ENCODE measurements at regions not wholly inside any gene's neighbourhood (a gene's known extent, or its start where the extent isn't known, plus 50 kb on each side); places are given as distances from the start of the nearest gene placed in this dataset.

DNA sequence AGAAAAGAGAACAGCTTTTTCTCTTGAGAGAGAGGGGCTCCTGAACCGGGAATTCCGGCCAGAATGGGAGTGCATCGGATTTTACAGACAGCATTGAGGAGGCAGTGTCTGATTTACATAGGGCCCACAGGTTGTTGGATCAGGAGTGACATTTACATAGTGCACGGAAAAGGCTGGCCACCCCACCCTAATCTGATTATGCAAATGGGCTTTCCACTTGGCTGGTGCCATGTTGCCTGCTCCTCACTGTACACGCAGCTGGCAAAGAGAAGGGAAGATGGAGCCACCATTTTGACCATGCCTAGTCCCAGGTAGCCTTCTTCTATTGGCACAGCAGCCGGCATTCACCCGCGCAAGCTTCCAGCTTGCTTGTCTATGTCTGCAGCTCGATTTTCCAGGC lies 77.5 kb upstream of the FAM171A1 start:
- Histone ChIP-seq H3K27me3 (ENCODE audit: control insufficient read depth, insufficient read depth, low read length) (no peaks in the 10 kb centered on the region), H3K27ac (ENCODE audit: low read depth, low read length) (no peak overlapping the region), H3K4me1 (ENCODE audit: control insufficient read depth, insufficient read depth, low read length) (peaks cover 16% of the 10 kb centered on the region; the same call in 1 of the 2 replicates), H3K36me3 (ENCODE audit: control insufficient read depth, insufficient read depth, low read length) (no peaks in the 10 kb centered on the region), H3K9ac (ENCODE audit: low read length) (no peak overlapping the region), H3K9me3 (ENCODE audit: control insufficient read depth, insufficient read depth, low read depth, low read length) (no peaks in the 10 kb centered on the region), H3K4me3 (ENCODE audit: low read depth, low read length) (no peak overlapping the region)

DNA sequence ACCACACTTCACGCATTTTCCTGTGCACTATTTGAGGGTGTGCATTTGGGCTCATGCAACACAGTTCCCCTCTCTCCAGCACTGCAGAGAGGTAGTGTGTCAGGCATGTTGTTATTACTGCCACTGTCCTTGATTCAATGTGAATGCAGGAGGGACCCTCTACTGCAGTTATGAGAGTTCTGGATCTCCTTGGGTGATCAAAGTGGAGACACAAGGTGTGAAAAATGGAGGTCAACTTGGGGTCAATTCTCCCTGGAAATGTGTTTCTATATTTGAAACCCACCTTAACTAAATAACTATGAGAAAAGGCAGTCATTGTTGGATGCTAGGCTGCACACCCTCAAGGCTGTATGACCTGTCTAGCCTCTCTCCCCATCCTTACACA lies 73.9 kb upstream of the FAM171A1 start:
- no peaks in the 10 kb centered on the region for H3K9me3 ChIP-seq (ENCODE audit: control insufficient read depth, insufficient read depth, low read depth, low read length)
- no peak overlapping the region for H3K4me3 ChIP-seq (ENCODE audit: low read depth, low read length)
- no peaks in the 10 kb centered on the region for H3K27me3 ChIP-seq (ENCODE audit: control insufficient read depth, insufficient read depth, low read length)
- H3K4me1 ChIP-seq (ENCODE audit: control insufficient read depth, insufficient read depth, low read length): peaks cover 11% of the 10 kb centered on the region; the same call in 1 of the 2 replicates
- H3K9ac ChIP-seq (ENCODE audit: low read length): no peak overlapping the region
- no peaks in the 10 kb centered on the region for H3K36me3 ChIP-seq (ENCODE audit: control insufficient read depth, insufficient read depth, low read length)
- H3K27ac ChIP-seq (ENCODE audit: low read depth, low read length): no peak overlapping the region

DNA sequence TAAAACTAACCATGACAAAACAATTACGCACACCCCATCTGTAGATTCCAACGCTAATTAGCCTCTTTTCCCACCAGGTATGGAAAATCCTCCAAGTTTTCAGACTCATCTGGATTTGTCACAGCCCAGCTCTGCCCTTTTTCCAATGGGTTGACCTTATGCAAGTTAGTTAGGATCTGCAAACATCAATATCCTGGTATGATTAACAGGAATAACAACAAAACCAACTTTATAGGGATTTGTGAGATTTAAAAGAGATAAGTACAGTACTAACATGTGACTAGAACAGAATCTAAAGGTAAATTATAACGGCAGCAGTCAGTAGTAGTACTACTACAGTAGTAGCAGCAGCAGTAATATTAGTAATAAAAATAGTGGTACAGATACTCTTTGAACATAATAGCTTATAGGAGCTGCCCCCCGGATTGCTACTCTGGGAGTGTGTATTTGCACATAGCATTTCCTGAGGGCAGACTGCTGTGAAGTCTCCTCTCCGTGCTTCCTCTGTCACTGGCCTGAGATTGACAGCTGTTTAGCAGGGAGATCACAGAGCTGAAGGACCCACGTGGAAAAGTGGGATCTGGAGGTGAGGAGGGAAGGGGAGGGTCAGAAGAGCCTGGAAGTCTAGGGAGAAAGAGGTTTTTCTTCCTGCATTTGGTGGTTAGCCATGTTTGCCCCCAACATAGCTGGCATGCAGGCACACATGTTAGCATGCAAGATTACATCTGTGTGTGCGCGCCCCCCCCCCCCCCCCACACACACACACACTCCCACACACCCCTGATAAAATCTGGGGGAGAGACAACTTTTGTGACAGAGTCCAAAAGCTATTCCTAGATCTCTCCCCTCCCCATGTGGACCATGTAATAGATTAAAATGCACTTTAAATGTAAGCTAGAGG lies 73.3 kb upstream of the FAM171A1 start:
- no peaks in the 10 kb centered on the region for H3K36me3 ChIP-seq (ENCODE audit: control insufficient read depth, insufficient read depth, low read length)
- peaks cover 17% of the 10 kb centered on the region; the same call in 1 of the 2 replicates for H3K4me1 ChIP-seq (ENCODE audit: control insufficient read depth, insufficient read depth, low read length)
- no peak overlapping the region for H3K9ac ChIP-seq (ENCODE audit: low read length)
- H3K27ac ChIP-seq (ENCODE audit: low read depth, low read length): no peak overlapping the region
- H3K9me3 ChIP-seq (ENCODE audit: control insufficient read depth, insufficient read depth, low read depth, low read length): no peaks in the 10 kb centered on the region
- H3K4me3 ChIP-seq (ENCODE audit: low read depth, low read length): no peak overlapping the region
- no peaks in the 10 kb centered on the region for H3K27me3 ChIP-seq (ENCODE audit: control insufficient read depth, insufficient read depth, low read length)

DNA sequence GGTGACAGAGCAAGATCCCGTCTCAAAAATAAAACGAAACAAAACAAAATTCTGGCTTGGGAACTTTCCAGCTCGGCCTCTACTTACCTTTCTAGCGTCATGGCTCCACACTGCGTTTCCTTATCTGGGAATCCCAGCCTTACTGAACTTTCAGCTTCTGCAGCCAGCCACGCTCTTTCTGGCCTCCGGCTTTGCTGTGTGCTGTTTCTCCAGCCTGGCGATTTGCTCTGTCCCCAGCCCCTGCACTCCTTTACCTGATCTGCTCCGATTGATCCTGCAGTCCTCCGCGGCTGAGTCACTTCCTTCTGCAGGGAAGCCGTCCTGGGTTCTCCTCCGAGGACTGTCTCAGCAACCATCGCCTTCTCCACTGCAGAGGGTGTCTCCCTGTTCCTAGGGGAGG lies 71.0 kb upstream of the FAM171A1 start:
- Histone ChIP-seq H3K9ac (ENCODE audit: low read length) (no peak overlapping the region), H3K27ac (ENCODE audit: low read depth, low read length) (no peak overlapping the region), H3K4me1 (ENCODE audit: control insufficient read depth, insufficient read depth, low read length) (peaks cover 17% of the 10 kb centered on the region; the same call in 1 of the 2 replicates), H3K4me3 (ENCODE audit: low read depth, low read length) (no peak overlapping the region), H3K27me3 (ENCODE audit: control insufficient read depth, insufficient read depth, low read length) (no peaks in the 10 kb centered on the region), H3K36me3 (ENCODE audit: control insufficient read depth, insufficient read depth, low read length) (no peaks in the 10 kb centered on the region), H3K9me3 (ENCODE audit: control insufficient read depth, insufficient read depth, low read depth, low read length) (no peaks in the 10 kb centered on the region)

DNA sequence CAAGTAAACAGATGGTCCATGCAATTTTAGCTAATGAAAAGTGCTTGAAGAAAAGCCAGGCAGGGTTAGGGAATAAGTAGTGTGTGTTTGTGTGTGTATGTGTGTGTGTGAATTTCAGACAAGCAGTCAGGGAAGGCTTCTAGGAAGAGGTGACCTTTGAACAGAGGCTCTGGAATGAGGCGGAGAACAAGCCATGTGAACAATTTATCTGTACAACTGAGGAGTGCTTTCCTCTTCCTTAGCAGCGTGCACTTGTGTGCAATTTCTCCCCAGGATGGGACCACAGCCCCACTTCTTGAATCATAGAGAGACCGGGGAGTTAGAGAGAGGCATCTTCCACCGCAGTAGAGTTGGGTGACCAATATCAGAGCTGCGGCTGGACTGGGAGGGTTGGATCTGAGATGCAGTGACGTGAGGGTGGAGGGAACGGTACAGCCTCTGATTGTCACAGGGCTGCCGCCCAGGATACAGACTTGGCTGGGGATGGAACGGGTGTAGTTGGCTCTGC lies 69.2 kb upstream of the FAM171A1 start:
- no peak overlapping the region for H3K9ac ChIP-seq (ENCODE audit: low read length)
- peaks cover 17% of the 10 kb centered on the region; the same call in 1 of the 2 replicates for H3K4me1 ChIP-seq (ENCODE audit: control insufficient read depth, insufficient read depth, low read length)
- H3K4me3 ChIP-seq (ENCODE audit: low read depth, low read length): no peak overlapping the region
- no peaks in the 10 kb centered on the region for H3K27me3 ChIP-seq (ENCODE audit: control insufficient read depth, insufficient read depth, low read length)
- H3K27ac ChIP-seq (ENCODE audit: low read depth, low read length): no peak overlapping the region
- no peaks in the 10 kb centered on the region for H3K36me3 ChIP-seq (ENCODE audit: control insufficient read depth, insufficient read depth, low read length)
- H3K9me3 ChIP-seq (ENCODE audit: control insufficient read depth, insufficient read depth, low read depth, low read length): no peaks in the 10 kb centered on the region

DNA sequence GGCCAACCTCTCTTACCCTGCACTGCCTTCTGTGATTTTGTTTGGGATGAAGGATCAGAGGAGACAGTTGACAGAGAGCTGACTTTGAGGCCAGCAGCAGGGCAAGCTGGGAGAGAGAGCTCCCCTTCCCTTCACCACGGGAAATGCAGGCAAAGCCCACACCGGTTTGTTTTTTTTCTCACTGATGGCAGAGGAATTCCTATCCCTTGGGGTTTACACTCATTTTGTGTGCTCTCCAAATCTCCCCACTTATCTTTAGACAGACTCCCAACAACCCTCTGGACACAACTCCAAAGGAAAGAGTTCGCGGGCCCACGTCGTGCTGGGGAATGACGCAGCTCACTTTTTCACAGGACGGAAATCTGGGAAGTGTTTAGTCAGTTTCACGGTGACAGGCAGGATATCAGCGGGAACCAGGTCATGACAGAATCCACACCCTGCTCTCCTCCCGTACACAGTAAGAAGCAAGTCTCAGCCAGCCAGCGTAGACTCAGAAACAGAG lies 68.3 kb upstream of the FAM171A1 start:
- Histone ChIP-seq H3K9ac (ENCODE audit: low read length) (peak overlapping the region; percentile 38), H3K27me3 (ENCODE audit: control insufficient read depth, insufficient read depth, low read length) (peaks cover 5% of the 10 kb centered on the region; the same call in 1 of the 2 replicates), H3K27ac (ENCODE audit: low read depth, low read length) (no peak overlapping the region), H3K36me3 (ENCODE audit: control insufficient read depth, insufficient read depth, low read length) (no peaks in the 10 kb centered on the region), H3K4me1 (ENCODE audit: control insufficient read depth, insufficient read depth, low read length) (peaks cover 15% of the 10 kb centered on the region; the same call in 1 of the 2 replicates), H3K4me3 (ENCODE audit: low read depth, low read length) (peak overlapping the region; percentile 32; the same call in 1 of the 2 replicates), H3K9me3 (ENCODE audit: control insufficient read depth, insufficient read depth, low read depth, low read length) (no peaks in the 10 kb centered on the region)

DNA sequence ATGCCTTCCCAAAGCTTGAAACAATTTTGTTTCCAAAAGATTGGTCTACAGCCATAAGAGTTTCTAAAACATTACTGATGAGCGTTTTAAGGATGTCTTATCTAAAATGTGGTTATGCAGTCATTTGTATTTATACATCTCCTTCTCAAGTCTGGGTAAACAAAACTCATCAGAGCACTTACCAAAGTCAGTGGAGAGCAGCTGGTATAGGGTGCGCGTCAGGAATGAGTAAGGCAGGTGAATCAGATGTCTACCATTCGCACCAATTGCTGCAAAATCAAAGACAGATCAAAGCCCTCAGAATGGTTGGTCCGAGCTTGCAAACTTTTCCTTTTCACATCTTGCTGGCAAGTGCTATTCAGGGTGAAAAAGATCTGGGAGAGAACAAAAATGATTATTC lies 65.6 kb upstream of the FAM171A1 start:
- Histone ChIP-seq H3K4me3 (ENCODE audit: low read depth, low read length) (no peak overlapping the region), H3K4me1 (ENCODE audit: control insufficient read depth, insufficient read depth, low read length) (peaks cover 6% of the 10 kb centered on the region; the same call in 1 of the 2 replicates), H3K36me3 (ENCODE audit: control insufficient read depth, insufficient read depth, low read length) (no peaks in the 10 kb centered on the region), H3K27me3 (ENCODE audit: control insufficient read depth, insufficient read depth, low read length) (peaks cover 5% of the 10 kb centered on the region; the same call in 1 of the 2 replicates), H3K9me3 (ENCODE audit: control insufficient read depth, insufficient read depth, low read depth, low read length) (no peaks in the 10 kb centered on the region), H3K9ac (ENCODE audit: low read length) (no peak overlapping the region), H3K27ac (ENCODE audit: low read depth, low read length) (no peak overlapping the region)

DNA sequence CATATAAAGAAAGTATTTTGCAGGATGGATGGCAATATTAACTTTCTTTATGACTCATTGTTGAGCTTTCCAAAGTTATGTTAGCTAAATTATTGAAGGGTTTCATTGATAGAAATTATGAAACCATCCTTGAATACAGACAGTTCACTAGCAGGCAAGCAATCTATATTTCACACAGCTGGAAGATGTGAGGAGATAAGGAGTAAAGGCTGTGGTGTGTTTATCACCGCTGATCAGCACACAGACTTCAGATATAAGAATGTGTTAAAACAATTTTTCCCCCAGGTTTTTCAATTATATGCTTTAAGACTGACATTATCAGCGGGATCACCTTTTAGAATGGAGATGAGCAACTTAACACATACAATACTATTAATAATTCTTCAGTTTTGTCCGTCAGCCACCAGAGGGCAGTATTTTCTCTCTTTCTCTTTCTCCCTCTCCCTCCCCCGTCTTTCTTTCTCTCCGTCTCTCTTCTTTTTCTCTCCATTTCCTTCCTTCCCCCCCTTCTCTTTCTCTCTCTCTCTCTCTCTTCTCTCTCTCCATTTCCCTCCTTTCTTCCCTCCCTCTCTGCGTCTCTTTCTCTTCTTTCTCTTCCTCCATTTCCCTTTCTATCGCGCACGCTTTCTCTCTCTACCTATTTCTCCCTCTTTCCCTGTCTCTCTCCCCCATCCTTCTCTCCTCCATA lies 62.9 kb upstream of the FAM171A1 start:
- peak overlapping the region; percentile 53 for H3K4me3 ChIP-seq (ENCODE audit: low read depth, low read length)
- no peaks in the 10 kb centered on the region for H3K4me1 ChIP-seq (ENCODE audit: control insufficient read depth, insufficient read depth, low read length)
- H3K9me3 ChIP-seq (ENCODE audit: control insufficient read depth, insufficient read depth, low read depth, low read length): no peaks in the 10 kb centered on the region
- H3K27me3 ChIP-seq (ENCODE audit: control insufficient read depth, insufficient read depth, low read length): peaks cover 5% of the 10 kb centered on the region; the same call in 1 of the 2 replicates
- no peaks in the 10 kb centered on the region for H3K36me3 ChIP-seq (ENCODE audit: control insufficient read depth, insufficient read depth, low read length)
- H3K9ac ChIP-seq (ENCODE audit: low read length): no peak overlapping the region
- H3K27ac ChIP-seq (ENCODE audit: low read depth, low read length): no peak overlapping the region

DNA sequence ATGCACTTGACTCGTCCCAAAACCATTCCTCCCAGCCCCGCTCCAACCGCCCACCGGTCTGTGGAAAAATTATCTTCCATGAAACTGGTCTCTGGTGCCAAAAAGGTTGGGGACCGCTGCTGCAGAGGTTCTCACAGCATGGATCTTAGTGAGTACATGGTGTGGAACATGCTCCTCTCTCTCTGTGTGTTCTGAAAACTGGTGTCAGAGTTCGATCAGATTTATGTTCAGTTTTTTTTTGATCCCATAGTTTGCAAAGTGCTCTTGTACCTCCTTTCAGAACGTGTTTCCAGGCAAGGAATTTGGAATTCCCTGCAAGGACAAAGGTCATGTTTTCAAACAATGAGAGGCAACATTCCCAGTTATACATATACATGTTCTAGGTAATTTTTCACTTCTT lies 61.2 kb upstream of the FAM171A1 start:
- H3K4me3 ChIP-seq (ENCODE audit: low read depth, low read length): no peak overlapping the region
- H3K9ac ChIP-seq (ENCODE audit: low read length): no peak overlapping the region
- H3K27me3 ChIP-seq (ENCODE audit: control insufficient read depth, insufficient read depth, low read length): peaks cover 5% of the 10 kb centered on the region; the same call in 1 of the 2 replicates
- no peak overlapping the region for H3K27ac ChIP-seq (ENCODE audit: low read depth, low read length)
- H3K4me1 ChIP-seq (ENCODE audit: control insufficient read depth, insufficient read depth, low read length): no peaks in the 10 kb centered on the region
- no peaks in the 10 kb centered on the region for H3K9me3 ChIP-seq (ENCODE audit: control insufficient read depth, insufficient read depth, low read depth, low read length)
- H3K36me3 ChIP-seq (ENCODE audit: control insufficient read depth, insufficient read depth, low read length): no peaks in the 10 kb centered on the region

DNA sequence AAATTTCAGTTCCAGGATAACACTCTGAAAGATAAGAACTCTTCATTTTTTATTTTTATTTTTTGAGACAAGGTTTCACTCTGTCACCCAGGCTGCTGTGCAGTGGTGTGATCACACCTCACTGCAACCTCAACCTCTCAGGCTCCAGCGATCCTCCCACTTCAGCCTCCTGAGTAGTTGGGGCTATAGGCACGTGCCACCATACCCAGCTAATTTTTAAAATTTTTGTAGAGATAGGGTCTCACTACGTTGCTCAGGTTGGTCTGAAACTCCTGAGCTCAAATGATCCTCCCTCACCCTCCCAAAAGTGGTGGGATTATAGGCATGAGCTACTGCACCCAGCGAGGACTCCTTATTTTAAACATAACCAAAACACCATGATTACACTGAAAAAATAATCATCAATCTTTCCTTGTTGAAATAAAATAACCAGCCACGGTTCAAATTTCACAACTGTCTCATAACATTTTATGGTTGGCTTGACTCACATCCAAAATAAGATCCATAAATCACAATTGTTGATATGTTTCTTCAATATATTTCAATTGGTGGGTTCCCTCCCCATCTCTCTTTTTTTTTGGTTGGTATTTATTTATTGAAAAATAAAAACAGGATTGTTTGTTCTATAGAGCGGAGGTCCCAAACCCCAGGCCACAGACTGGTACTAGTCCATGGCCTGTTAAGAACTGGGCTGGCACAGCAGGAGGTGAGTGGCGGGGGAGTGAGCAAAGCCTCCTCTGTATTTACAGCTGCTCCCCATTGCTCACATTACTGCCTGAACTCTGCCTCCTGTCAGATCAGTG lies 60.1 kb upstream of the FAM171A1 start:
- no peak overlapping the region for H3K9ac ChIP-seq (ENCODE audit: low read length)
- H3K27ac ChIP-seq (ENCODE audit: low read depth, low read length): no peak overlapping the region
- H3K4me1 ChIP-seq (ENCODE audit: control insufficient read depth, insufficient read depth, low read length): no peaks in the 10 kb centered on the region
- no peak overlapping the region for H3K4me3 ChIP-seq (ENCODE audit: low read depth, low read length)
- peaks cover 5% of the 10 kb centered on the region; the same call in 1 of the 2 replicates for H3K27me3 ChIP-seq (ENCODE audit: control insufficient read depth, insufficient read depth, low read length)
- no peaks in the 10 kb centered on the region for H3K36me3 ChIP-seq (ENCODE audit: control insufficient read depth, insufficient read depth, low read length)
- no peaks in the 10 kb centered on the region for H3K9me3 ChIP-seq (ENCODE audit: control insufficient read depth, insufficient read depth, low read depth, low read length)
